GM21447 (cell line): ENCODE measurements at regions not wholly inside any gene's neighbourhood (a gene's known extent, or its start where the extent isn't known, plus 50 kb on each side); places are given as distances from the start of the nearest gene placed in this dataset.

Experiments
- ATAC-seq: cut with Tn5 transposase; IDR thresholded peaks from one replicate; pipeline ENCODE4 v1.9.1; 2021; ENCODE audit not compliant: unreplicated experiment

GRCh38 chr5:73267766-73268435, 94.9 kb downstream of the TMEM174 start:
- no peak for ATAC-seq

DNA sequence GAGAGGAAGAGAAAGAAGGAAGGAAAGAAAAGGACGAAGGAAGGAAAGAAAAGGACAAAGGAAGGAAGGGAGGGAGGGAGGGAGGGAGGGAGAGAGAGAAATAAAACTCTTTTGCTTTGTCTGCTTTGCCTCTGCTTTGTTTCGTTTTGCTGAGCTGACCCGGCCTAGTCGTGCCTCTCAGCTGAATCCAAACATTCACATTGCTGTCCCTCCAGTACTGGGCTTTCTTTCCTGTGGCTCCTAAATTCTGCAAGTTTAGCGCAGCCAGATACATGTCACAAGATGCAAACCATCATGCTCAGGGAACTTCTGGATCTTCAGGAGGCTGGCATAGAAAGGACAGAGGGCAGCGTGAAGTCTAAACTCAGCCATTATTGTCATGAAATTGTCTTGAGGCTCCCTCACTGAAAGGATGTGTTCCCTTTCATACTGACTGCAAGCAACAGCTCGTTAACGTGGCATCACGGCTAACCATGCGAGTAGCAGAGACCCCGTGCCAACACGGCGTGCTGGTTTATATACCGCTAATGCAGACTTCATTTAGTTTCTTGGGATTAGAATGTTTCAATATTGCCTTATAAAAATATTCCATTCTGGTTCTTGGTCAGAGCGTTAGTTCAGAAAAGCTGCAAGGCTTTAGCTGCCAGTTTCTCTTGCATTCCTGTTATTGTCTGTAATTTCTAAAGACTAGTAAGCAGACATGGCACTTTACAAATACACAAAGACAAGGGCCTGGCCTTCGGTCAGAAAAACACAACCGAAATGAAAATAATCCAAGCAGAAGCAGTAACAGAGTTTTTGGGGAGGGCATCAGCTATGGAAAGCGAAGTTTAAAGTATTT, 94.2 kb downstream of the TMEM174 start:
- no peak for ATAC-seq

- no peak for ATAC-seq
These were observed 93.3 kb downstream of the TMEM174 start for GRCh38 chr5:73266176-73266738.

- ATAC-seq: no peak
These were observed 92.6 kb downstream of the TMEM174 start for GRCh38 chr5:73265641-73266040.

DNA sequence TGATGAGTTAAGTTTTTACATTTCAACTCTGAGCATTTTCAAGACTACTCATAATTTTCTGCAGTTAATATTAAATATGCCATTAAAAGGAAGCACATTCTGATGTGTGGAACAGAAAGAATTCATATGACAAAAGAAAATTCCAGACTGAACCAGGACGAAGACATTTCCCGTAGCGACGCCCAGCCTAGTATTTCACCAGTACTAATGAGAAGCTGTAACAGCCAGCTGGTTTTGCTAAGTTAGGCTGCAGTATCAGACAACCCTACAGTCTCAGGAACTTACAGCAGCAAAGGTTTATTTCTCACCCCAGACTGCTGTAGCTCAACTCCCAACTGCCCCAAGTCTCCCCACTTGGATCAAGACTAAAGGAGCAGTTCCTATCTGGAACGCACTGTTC, 91.6 kb downstream of the TMEM174 start:
- no peak for ATAC-seq

- no peak for ATAC-seq
These were observed 90.2 kb downstream of the TMEM174 start for GRCh38 chr5:73263001-73263710.

GRCh38 chr5:73256862-73257261, 83.9 kb downstream of the TMEM174 start:
- ATAC-seq: no peak

- ATAC-seq: no peak
These were observed 83.5 kb downstream of the TMEM174 start for GRCh38 chr5:73256462-73256861.

- ATAC-seq: no peak
These were observed 83.0 kb downstream of the TMEM174 start for GRCh38 chr5:73256012-73256411.

- ATAC-seq: no peak
These were observed 81.6 kb downstream of the TMEM174 start for GRCh38 chr5:73254642-73255041.

- ATAC-seq: no peak
These were observed 80.2 kb downstream of the TMEM174 start for GRCh38 chr5:73253047-73253660.

DNA sequence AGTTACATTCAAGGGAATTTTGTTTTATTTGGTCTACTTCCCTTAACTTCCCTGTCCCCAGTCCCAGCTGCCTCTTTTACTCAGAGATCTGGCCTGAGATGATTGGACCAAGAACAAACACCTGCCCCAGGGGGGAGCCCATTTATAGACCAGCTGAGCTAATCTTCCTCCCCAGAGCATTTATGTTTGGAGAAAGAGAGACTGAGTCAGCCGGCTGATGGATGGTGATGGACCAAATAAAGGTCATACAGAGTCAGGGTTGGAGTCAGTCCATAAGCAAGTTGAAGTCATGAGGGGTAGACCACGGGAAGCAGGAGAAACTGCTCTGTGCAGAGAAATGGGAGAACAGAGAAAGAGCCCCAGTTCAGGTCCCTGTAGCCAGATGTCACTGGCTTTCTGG, 77.7 kb downstream of the TMEM174 start:
- no peak for ATAC-seq

- ATAC-seq: no peak
These were observed 69.7 kb downstream of the TMEM174 start for GRCh38 chr5:73242735-73243134.

- no peak for ATAC-seq
These were observed 65.9 kb downstream of the TMEM174 start for GRCh38 chr5:73238873-73239272.

GRCh38 chr5:73236541-73237128, 63.6 kb downstream of the TMEM174 start:
- no peak for ATAC-seq

DNA sequence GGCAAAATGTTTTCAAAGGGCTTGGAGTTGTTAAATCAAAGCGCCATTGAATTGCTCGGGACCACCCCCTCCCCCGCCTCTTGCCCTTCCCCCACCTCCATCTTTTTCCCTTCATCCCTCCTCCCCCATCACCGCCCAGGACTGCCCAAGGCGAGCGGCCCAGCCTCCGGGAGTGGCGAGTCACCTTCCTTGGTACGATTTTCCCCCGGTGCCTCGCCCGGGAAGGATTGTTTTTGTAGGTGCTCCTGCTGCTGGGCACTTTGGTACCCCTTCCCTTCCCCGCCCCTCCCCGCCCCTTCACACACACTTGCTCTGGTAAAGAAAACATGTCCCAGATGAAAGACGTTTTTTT, 61.2 kb downstream of the TMEM174 start:
- ATAC-seq: no peak

- no peak for ATAC-seq
These were observed 60.6 kb downstream of the TMEM174 start for GRCh38 chr5:73233461-73234203.

DNA sequence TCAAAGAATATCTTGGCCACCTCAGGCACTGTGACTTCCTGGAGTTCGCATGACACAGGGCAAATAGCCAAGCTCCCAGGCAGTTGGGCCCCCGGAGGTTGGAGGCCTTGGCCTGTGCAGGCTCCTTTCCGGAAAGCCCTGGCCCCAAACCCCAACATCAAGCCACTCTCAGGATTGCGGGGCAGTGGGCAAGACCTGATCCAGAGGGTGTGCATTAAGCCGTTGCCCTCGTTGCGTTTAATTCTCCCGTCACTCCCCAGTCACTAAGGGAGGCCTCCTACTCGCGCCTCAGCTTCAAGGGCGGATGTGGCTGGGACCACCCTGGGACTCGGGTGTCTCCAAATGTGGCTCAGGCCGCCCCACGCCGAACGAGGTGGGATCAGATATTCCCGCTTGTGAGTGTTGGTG, 60.1 kb downstream of the TMEM174 start:
- no peak for ATAC-seq

- no peak for ATAC-seq
These were observed 59.5 kb downstream of the TMEM174 start for GRCh38 chr5:73232266-73233041.
